ENCODE measurements at regions not wholly inside any gene's neighbourhood (a gene's known extent, or its start where the extent isn't known, plus 50 kb on each side); places are given as distances from the start of the nearest gene placed in this dataset.

DNA sequence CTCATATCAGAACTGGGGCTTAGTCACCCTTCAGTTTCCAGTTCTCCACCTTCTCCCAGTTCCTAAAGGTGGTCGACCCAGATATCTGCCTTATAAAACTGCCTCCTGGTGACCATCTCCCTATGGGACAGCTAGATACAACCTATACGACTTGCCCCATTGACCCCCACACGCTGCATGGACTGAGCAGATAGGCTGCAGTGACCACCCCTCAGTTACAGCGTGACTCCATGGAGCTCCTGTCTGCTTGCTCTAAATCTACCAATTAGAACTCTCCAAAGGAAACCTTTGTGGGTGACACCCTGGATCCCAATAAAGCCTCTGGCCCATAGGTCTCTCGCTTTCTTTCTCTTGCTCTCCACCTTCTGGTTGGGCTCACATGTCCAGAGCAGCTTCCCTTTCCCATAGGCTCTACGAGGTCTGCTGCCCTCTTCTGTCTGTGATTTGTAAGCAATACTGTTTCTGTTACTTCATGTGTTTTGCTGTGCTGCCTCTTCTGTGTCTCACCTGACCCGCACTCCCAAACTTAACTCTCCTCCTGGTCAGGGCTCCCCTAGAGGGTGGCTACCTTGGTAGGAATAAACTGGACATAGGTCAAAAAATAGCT, 971.3 kb upstream of the FAM98A start:
- TF ChIP-seq, protein P1, sequence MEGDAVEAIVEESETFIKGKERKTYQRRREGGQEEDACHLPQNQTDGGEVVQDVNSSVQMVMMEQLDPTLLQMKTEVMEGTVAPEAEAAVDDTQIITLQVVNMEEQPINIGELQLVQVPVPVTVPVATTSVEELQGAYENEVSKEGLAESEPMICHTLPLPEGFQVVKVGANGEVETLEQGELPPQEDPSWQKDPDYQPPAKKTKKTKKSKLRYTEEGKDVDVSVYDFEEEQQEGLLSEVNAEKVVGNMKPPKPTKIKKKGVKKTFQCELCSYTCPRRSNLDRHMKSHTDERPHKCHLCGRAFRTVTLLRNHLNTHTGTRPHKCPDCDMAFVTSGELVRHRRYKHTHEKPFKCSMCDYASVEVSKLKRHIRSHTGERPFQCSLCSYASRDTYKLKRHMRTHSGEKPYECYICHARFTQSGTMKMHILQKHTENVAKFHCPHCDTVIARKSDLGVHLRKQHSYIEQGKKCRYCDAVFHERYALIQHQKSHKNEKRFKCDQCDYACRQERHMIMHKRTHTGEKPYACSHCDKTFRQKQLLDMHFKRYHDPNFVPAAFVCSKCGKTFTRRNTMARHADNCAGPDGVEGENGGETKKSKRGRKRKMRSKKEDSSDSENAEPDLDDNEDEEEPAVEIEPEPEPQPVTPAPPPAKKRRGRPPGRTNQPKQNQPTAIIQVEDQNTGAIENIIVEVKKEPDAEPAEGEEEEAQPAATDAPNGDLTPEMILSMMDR (conservative IDR thresholded peaks at IDR 0.05; ENCODE audit: low read length) = no peak; the same call in 1 of the 2 replicates
- no peak for TF ChIP-seq EZH2phosphoT487 (IDR thresholded peaks at IDR 0.05; ENCODE audit: borderline replicate concordance)
